ENCODE measurements at regions not wholly inside any gene's neighbourhood (a gene's known extent, or its start where the extent isn't known, plus 50 kb on each side); places are given as distances from the start of the nearest gene placed in this dataset.
"Not testable (repeated sequence)": the region's sequence is repeated elsewhere in the genome, so short reads cannot be mapped to it uniquely, and the experiment has no call there.

DNA sequence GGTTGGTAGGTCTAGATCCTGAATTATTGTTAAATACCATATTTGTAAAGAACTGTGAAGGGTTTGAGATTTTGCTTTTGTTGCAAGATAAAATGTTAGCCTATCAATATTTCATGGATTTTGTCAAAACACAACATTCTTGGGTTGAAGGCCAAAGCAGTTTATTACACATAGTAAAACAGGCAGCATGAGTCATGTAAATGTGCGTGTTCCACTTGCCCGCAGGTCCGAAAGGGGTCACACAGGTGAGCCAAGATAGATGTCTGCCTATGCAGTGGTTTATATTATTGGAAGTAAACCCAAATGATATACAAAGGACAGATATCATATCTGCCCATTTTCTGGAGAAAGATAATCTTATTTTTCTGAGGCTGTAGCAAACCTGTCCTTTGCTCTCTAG, 1654.4 kb upstream of the SPRY2 start:
- ATAC-seq: no peak
- no peak for DNase-seq

DNA sequence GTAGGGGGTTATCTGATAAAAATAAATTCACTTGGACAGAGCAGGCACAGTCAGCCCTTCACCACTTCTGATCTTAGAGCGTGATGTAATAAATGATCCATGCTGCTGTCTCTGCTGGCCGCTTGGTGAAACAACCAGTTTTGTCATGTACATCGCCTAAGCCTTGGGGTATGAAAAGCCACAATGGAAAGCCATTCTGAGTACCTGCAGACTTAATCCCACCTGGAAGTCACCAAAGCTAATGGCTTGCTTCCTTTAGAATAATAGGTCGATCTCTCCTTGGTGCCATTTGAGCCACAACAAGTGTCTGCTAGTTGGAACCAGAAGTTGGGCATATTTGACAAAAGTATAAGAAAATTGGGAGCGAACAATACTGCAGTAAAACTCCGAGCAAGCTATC, 1649.7 kb upstream of the SPRY2 start:
- DNase-seq: no peak
- ATAC-seq: no peak

- ATAC-seq (no peak), DNase-seq (no peak)
Measured at GRCh38 chr13:81988567-81988966, 1647.6 kb upstream of the SPRY2 start.

DNA sequence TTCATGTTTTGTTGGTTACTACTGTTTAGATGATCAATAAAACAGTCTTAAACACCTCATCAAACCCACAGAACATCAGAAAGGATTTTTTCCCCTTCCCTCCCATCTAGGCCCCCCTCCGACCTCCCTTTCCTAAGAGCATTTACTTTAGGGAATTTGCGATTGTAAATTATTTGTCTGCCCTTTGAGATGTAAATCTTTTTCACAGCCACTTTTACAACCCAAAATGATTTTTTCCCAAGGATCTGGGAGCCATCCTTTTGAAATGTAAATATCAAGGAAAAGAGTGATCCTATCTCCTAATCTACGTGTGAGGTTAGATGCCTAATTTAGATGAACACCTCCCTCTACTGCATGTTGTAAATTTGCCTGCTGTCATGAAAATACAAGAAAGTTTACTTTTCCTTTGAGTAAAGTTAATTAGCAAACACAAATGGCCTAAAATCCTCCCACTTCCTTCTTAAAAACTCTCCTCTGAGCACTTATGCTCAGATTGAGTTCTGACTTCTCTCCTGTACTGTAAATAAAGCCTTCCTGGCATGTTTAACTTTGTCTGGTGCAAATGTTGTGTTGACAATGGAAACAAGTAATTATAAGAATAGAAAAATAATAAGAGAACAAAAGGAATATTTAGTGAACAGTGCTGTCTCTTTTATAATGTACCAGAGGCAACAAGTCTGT, 1646.9 kb upstream of the SPRY2 start:
- ATAC-seq (no peak), DNase-seq (no peak)

GRCh38 chr13:81987159-81987558, 1646.2 kb upstream of the SPRY2 start:
- ATAC-seq (no peak), DNase-seq (no peak)

DNA sequence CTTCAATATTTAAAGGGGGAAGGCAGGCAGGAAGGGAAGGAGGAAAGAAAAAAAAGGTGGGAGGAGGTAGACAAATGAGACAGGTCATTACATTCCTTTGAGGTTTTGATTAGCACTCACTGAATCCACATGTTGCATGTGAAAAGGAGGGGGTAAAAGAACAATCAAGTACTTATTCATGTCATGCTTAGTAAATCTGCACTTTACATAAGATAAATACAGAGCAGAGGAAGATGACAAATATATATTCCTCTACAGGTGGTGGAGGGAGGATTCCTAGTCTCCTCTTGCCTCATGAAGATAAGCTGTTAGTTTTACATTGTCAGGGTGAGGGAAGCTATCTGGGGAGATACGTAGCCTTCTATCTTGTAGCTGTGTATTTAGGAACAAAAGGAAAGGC, 1645.4 kb upstream of the SPRY2 start:
- ATAC-seq (no peak), DNase-seq (no peak)

- no peak for ATAC-seq
- DNase-seq: no peak
Measured at GRCh38 chr13:81957121-81957520, 1616.2 kb upstream of the SPRY2 start.

DNA sequence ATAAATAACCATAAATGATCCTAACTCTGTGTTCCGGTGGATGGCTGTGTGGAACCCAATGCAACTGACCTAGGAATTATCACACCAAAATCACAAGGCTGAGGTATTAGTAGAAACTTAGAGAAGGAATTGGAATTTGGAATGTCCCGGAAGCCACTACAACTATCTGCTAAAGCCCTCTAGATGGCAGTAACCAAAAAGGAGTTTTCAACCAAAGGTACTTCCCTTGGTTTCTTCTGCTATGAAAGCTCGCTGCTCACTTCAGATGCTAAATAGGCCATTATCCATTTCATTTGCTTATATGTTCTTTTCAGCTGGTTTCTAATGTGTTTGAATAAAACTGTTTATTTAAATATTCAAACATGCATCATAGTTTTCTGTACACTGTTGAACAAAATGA, 1589.1 kb upstream of the SPRY2 start:
- ATAC-seq: no peak
- DNase-seq: no peak

DNA sequence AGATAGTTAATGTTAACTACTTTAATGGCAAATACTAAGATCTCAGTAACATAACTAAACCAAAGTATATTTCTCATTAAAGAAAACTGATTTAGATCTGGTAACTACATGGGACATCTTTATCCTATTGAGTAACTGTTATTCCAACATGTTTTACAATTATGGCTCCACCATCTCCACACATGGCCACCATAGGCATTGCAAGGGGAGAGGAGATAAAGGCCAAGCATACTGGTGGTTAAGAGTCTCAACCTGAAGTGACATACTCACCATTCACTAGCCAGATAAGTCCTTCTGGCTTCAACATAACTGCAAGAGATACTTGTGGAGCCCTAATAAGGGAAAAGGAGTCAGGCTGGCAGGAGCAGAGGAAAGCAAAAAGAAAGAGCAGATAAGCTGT, 1586.4 kb upstream of the SPRY2 start:
- DNase-seq (no peak), ATAC-seq (no peak)

GRCh38 chr13:81917810-81918209, 1576.9 kb upstream of the SPRY2 start:
- DNase-seq (no peak), ATAC-seq (no peak)

DNA sequence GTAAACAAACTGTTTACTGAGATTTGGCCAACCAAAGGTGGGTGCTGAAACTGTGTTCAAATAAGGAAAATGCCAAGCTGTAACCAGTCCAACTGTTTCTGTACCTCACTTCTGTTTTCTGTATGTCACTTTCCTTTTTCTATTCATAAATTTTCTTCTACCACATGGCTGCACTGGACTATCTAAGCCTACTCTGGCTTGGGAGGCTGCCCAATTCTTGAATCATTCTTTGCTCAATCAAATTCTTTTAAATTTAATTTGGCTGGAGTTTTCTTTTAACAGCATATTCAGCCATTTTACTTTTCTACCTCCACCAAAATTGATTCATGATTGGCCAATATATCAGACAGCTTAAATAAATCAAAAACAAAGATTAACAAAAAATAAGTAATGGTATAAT, 1575.5 kb upstream of the SPRY2 start:
- DNase-seq (no peak), ATAC-seq (no peak)

GRCh38 chr13:81907787-81908372, 1567.0 kb upstream of the SPRY2 start:
- DNase-seq (no peak), ATAC-seq (no peak)

- DNase-seq (no peak), ATAC-seq (no peak)
Measured at GRCh38 chr13:81888855-81889254, 1547.9 kb upstream of the SPRY2 start.

GRCh38 chr13:81874681-81875661, 1534.0 kb upstream of the SPRY2 start:
- DNase-seq (no peak), ATAC-seq (no peak)

- ATAC-seq: no peak
Measured at GRCh38 chr13:81874253-81874652, 1533.3 kb upstream of the SPRY2 start.

DNA sequence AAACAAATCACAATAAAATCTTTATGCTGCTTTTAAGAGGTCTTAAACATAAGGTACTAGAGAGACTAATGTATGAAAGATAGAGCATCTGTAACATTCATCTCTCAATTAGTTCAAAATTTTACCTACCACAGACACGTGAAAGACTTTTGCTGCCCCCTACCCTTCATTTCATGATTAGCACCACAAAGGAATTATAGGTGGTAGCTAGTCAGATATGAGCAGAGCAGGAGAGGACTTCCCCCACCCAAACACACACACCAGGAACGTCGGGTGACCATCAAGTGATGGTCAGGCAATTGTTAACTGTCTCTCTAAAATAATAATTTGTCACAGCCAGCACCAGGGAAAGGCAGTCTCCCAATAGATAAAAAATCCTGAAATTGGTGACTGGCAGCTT, 1531.7 kb upstream of the SPRY2 start:
- ATAC-seq (no peak), DNase-seq (no peak)

More at GRCh38 chr13:81874253-81874652, 1533.3 kb upstream of the SPRY2 start:
- DNase-seq: no peak

DNA sequence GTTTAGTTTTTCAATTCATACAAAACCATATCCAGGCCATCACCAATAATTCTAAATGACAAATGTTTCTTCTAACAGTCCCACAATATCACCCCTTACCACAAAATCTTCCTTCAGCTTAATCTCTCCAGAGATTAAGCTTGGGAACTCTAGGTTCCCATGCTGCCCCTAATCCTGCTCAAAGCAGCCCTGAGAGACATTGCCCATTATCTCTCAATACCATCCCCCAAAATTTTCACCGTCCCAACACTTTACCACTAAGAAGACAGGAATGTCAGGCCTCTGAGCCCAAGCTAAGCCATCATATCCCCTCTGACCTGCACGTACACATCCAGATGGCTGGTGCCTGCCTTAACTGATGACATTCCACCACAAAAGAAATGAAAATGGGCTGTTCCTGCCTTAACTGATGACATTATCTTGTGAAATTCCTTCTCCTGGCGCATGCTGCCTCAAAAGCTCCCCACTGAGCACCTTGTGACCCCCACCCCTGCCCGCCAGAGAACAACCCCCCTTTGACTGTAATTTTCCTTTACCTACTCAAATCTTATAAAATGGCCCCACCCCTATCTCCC, 1530.9 kb upstream of the SPRY2 start:
- ATAC-seq, DNase-seq: not testable (repeated sequence)

- DNase-seq (no peak), ATAC-seq (no peak)
Measured at GRCh38 chr13:81848291-81848690, 1507.4 kb upstream of the SPRY2 start.

DNA sequence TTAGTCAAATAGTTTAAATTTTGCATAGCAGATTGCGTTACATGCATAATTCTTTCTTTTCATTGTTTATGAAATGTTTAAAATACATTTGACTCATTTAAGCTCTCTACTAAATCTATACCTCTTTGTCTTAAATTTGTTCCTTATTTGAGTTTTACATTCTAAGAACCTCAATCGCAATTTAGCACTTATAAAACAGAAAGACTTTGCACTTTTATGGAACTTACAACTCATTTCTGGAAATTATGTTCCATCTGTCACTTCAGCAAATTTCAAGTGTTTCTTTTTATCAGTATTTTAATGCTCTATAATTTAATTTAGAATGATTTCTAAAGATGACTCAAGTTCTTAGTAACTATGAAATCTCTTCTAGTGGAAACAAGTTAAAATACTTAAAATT, 1505.8 kb upstream of the SPRY2 start:
- ATAC-seq: no peak
- no peak for DNase-seq

DNA sequence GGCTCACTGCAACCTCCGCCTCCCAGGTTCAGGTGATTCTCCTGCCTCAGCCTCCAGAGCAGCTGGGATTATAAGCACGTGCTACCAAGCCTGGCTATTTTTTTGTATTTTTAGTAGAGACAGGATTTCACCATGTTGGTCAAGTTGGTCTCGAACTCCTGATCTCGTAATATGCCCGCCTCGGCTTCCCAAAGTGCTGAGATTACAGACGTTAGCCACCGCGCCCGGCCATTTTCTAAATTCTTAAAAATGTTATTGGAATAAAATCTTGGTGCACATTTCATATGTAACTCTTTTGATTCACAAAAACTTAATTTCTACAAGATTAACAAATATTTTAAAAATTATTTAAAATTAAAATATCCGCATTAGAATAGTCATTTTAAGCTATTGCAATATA, 1480.3 kb upstream of the SPRY2 start:
- ATAC-seq (no peak), DNase-seq (no peak)

DNA sequence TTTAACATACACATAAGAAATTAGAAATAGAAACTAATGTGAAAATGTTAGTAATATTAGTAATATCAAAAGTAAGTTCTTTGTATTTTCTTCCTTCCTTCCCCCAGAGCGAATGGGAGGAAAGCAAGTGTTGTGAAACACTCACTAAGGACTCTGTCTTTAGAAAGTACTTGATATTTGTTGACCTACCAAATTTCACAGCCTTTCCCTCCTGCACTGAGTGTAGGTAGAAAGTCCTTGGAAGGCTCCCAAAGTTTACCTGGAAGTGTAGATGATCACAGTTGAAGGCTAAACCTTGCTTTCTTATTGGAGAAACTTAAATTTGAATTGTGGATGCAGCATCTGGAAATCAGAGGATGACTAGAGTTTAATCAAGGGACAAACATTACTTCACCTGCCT, 1459.5 kb upstream of the SPRY2 start:
- DNase-seq (no peak), ATAC-seq (no peak)

GRCh38 chr13:81795710-81796109, 1454.8 kb upstream of the SPRY2 start:
- ATAC-seq (no peak), DNase-seq (no peak)

GRCh38 chr13:81791641-81792040, 1450.7 kb upstream of the SPRY2 start:
- ATAC-seq (no peak), DNase-seq (no peak)
